ENCODE measurements at regions not wholly inside any gene's neighbourhood (a gene's known extent, or its start where the extent isn't known, plus 50 kb on each side); places are given as distances from the start of the nearest gene placed in this dataset.

- ChIA-PET CTCF (no interaction called here), POLR2A (no interaction called here)
- TF ChIP-seq CTCF (IDR thresholded peaks at IDR 0.05) (peak; percentile 58), RAD21 (IDR thresholded peaks at IDR 0.05; ENCODE audit: low read length) (peak; percentile 54), CHD2 (IDR thresholded peaks at IDR 0.05; ENCODE audit: low read length, partially characterized antibody) (no peak), SMC3 (IDR thresholded peaks at IDR 0.05; ENCODE audit: low read depth, low read length) (peak; percentile 26; the same call in 1 of the 2 replicates)
- Histone ChIP-seq H3K36me3 (replicated peaks in 1 of 2; ENCODE audit: control insufficient read depth in 1 of 2, insufficient read depth in 2 of 2, low read length in 1 of 2) (no peaks in the 10 kb centered on the region), H3K79me2 (ENCODE audit: insufficient read depth) (no peaks in the 10 kb centered on the region), H4K20me1 (ENCODE audit: insufficient read depth) (no peaks in the 10 kb centered on the region), H3K4me1 (ENCODE audit: control insufficient read depth in 1 of 2, insufficient read depth in 2 of 2, low read depth in 1 of 2, low read length in 1 of 2) (no peaks in the 10 kb centered on the region), H3K4me2 (no peak overlapping the region), H3K9me3 (no peaks in the 10 kb centered on the region), H3K27me3 (ENCODE audit: insufficient read depth) (no peaks in the 10 kb centered on the region), H3K4me3 (ENCODE audit: low read depth in 2 of 2, low read length in 1 of 2) (no peak overlapping the region), H2AFZ (ENCODE audit: low read depth) (no peak overlapping the region), H3K9ac (no peak overlapping the region), H3K27ac (ENCODE audit: low read depth in 2 of 2, low read length in 1 of 2) (no peak overlapping the region), H3K9me2 (no peaks in the 10 kb centered on the region), H3F3A (replicated peaks; ENCODE audit: insufficient read depth) (no peaks in the 10 kb centered on the region)
- no peak for DNase-seq
- WGBS (ENCODE audit: low lambda C conversion rate): 29% methylated on average over 2 of the region's 2 CpGs
Observed at GRCh38 chr3:22685597-22685996, 517.5 kb upstream of the UBE2E2 start.

GRCh38 chr3:22691407-22691806 is 511.7 kb upstream of the UBE2E2 start:
- H3K4me1 ChIP-seq (ENCODE audit: control insufficient read depth in 1 of 2, insufficient read depth in 2 of 2, low read depth in 1 of 2, low read length in 1 of 2): no peaks in the 10 kb centered on the region
- ChIA-PET CTCF (no interaction called here), POLR2A (no interaction called here)
- 35% methylated on average over 2 of the region's 2 CpGs for WGBS (ENCODE audit: low lambda C conversion rate)
- no peak overlapping the region for H3K4me3 ChIP-seq (ENCODE audit: low read depth in 2 of 2, low read length in 1 of 2)
- no peaks in the 10 kb centered on the region for H4K20me1 ChIP-seq (ENCODE audit: insufficient read depth)
- no peaks in the 10 kb centered on the region for H3K27me3 ChIP-seq (ENCODE audit: insufficient read depth)
- no peaks in the 10 kb centered on the region for H3K36me3 ChIP-seq (replicated peaks in 1 of 2; ENCODE audit: control insufficient read depth in 1 of 2, insufficient read depth in 2 of 2, low read length in 1 of 2)
- no peaks in the 10 kb centered on the region for H3F3A ChIP-seq (replicated peaks; ENCODE audit: insufficient read depth)
- DNase-seq: no peak
- H3K79me2 ChIP-seq (ENCODE audit: insufficient read depth): no peaks in the 10 kb centered on the region
- H3K4me2 ChIP-seq: no peak overlapping the region
- no peaks in the 10 kb centered on the region for H3K9me2 ChIP-seq
- H3K9me3 ChIP-seq: no peaks in the 10 kb centered on the region
- H3K27ac ChIP-seq (ENCODE audit: low read depth in 2 of 2, low read length in 1 of 2): no peak overlapping the region
- H3K9ac ChIP-seq: no peak overlapping the region
- TF ChIP-seq EZH2phosphoT487 (IDR thresholded peaks at IDR 0.05; ENCODE audit: borderline replicate concordance, low read depth) (no peak), FOXM1 (IDR thresholded peaks at IDR 0.05; ENCODE audit: low read depth) (no peak), ZBTB33 (IDR thresholded peaks at IDR 0.05; ENCODE audit: borderline replicate concordance, low read depth) (no peak), CTCF (IDR thresholded peaks at IDR 0.05) (no peak), YY1 (IDR thresholded peaks at IDR 0.05; ENCODE audit: low read depth) (no peak), USF1 (IDR thresholded peaks at IDR 0.05; ENCODE audit: borderline replicate concordance, low read depth) (no peak), GATA2 (CRISPR knock-in tag; IDR thresholded peaks at IDR 0.05) (no peak), TEAD4 (IDR thresholded peaks at IDR 0.05; ENCODE audit: borderline replicate concordance, insufficient read depth) (no peak), SIN3A (IDR thresholded peaks at IDR 0.05; ENCODE audit: borderline replicate concordance, low read depth, low read length) (no peak), NRF1 (IDR thresholded peaks at IDR 0.05; ENCODE audit: low read depth, low read length) (no peak), USF2 (IDR thresholded peaks at IDR 0.05; ENCODE audit: borderline replicate concordance, low read depth, low read length) (no peak), IRF3 (IDR thresholded peaks at IDR 0.05; ENCODE audit: low read depth, low read length) (no peak)
- H2AFZ ChIP-seq (ENCODE audit: low read depth): no peak overlapping the region

All from SK-N-SH (cell line).